ENCODE measurements at regions not wholly inside any gene's neighbourhood (a gene's known extent, or its start where the extent isn't known, plus 50 kb on each side); places are given as distances from the start of the nearest gene placed in this dataset.

DNA sequence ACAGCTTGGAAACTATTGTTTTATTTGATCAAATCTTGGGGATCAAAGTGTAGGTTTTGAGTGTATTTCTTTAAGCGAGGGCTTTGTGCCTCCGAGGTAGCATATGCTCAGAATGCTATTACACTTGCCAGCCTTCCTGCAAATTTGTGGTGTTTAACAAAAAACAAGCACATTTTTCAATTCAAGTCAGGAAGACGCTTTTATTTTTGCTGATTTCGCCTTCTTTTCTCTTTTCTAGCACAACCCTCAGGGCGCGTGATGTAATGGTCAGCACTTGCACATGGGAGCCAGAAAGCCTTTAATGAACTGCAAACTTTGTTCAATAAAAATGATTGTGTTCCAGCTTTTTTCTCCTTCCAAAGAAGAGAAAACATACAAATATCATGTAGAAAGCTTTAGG is 466.5 kb downstream of the PRKD1 start:
- no peak overlapping the region for H3K4ac ChIP-seq (replicated peaks; ENCODE audit: insufficient read length, low read depth, low read length)
- no peaks in the 10 kb centered on the region for H3K79me2 ChIP-seq (ENCODE audit: control insufficient read depth in 1 of 2, insufficient read depth in 2 of 2, low read length in 2 of 2)
- no peak overlapping the region for H3K18ac ChIP-seq (ENCODE audit: extremely low read depth, low read length)
- no peak overlapping the region for H3K23ac ChIP-seq (ENCODE audit: insufficient read length)
- no peak overlapping the region for H3K14ac ChIP-seq (ENCODE audit: insufficient read length)
- H2BK20ac ChIP-seq (ENCODE audit: low read length), result no peak overlapping the region
- no peak overlapping the region for H4K5ac ChIP-seq (ENCODE audit: insufficient read length, low read depth, low read length)
- POLR2A ChIA-PET (ENCODE audit: partially characterized antibody), result no interaction called here
- no peak overlapping the region for H2BK5ac ChIP-seq (ENCODE audit: low read depth, low read length)
- no peak overlapping the region for H4K8ac ChIP-seq (ENCODE audit: extremely low read depth, insufficient read depth, low read length)
- no peaks in the 10 kb centered on the region for H3K9me3 ChIP-seq (ENCODE audit: insufficient read depth in 2 of 2, low read depth in 1 of 2, low read length in 1 of 2)
- no peak overlapping the region for H3K4me3 ChIP-seq (ENCODE audit: extremely low read depth in 1 of 4, insufficient read depth in 2 of 4, low read depth in 3 of 4, low read length in 4 of 4)
- H3K79me1 ChIP-seq (ENCODE audit: low read depth, low read length), result no peaks in the 10 kb centered on the region
- no peak overlapping the region for H3K27ac ChIP-seq (ENCODE audit: low read depth, low read length)
- no peaks in the 10 kb centered on the region for H3K23me2 ChIP-seq (ENCODE audit: low read depth, low read length)
- H2BK120ac ChIP-seq (replicated peaks; ENCODE audit: low read depth, low read length), result no peak overlapping the region
- no peak overlapping the region for H2AK5ac ChIP-seq (ENCODE audit: low read depth, low read length)
- CTCF ChIA-PET (ENCODE audit: partially characterized antibody), result no interaction called here
- no peaks in the 10 kb centered on the region for H3K36me3 ChIP-seq (ENCODE audit: control insufficient read depth in 2 of 4, insufficient read depth in 4 of 4, low read length in 3 of 4)
- H3K56ac ChIP-seq (replicated peaks; ENCODE audit: insufficient read length, low read depth, low read length), result no peak overlapping the region
- peaks cover 0 to under 1% (median under 1%) of the 10 kb centered on the region in 4 experiments; a peak in 3 of 7 replicates for H3K27me3 ChIP-seq (replicated peaks in 1 of 4; ENCODE audit: control insufficient read depth in 3 of 4, extremely low read depth in 1 of 4, insufficient read depth in 3 of 4, low read length in 3 of 4)
- no peak overlapping the region for H2AFZ ChIP-seq (ENCODE audit: low read length)
- no peak overlapping the region for H4K91ac ChIP-seq (replicated peaks; ENCODE audit: insufficient read length, low read length)
- no peaks in the 10 kb centered on the region for H4K20me1 ChIP-seq (replicated peaks in 1 of 2; ENCODE audit: control insufficient read depth in 1 of 2, insufficient read depth in 2 of 2, low read length in 2 of 2)
- FAIRE-seq (no peak), DNase-seq (ENCODE audit: low read depth in 1 of 2, low spot score in 2 of 2) (no peak)
- H2BK12ac ChIP-seq (ENCODE audit: low read depth, low read length), result no peak overlapping the region
- no peaks in the 10 kb centered on the region for H3K4me1 ChIP-seq (replicated peaks in 1 of 4; ENCODE audit: control insufficient read depth in 3 of 4, insufficient read depth in 4 of 4, low read length in 3 of 4)
- H3K4me2 ChIP-seq (ENCODE audit: insufficient read depth in 1 of 2, low read depth in 2 of 2, low read length in 2 of 2), result no peak overlapping the region
- no peak overlapping the region for H2BK15ac ChIP-seq (ENCODE audit: low read length)
- H3K9ac ChIP-seq (replicated peaks in 1 of 4; ENCODE audit: extremely low read depth in 1 of 4, low read depth in 3 of 4, low read length in 3 of 4), result no peak overlapping the region
- WGBS, 2 experiments (ENCODE audit: extremely low coverage in 1 of 2, insufficient coverage in 1 of 2, insufficient read length in 1 of 2, insufficient replicate concordance in 2 of 2, low coverage in 1 of 2, low lambda C conversion rate in 2 of 2, missing lambda C conversion rate in 1 of 2), result 84% methylated on average over 6 of the region's 6 CpGs; no CpG with 5 or more reads in 1 of the 2 experiments
- TF ChIP-seq, protein P1, sequence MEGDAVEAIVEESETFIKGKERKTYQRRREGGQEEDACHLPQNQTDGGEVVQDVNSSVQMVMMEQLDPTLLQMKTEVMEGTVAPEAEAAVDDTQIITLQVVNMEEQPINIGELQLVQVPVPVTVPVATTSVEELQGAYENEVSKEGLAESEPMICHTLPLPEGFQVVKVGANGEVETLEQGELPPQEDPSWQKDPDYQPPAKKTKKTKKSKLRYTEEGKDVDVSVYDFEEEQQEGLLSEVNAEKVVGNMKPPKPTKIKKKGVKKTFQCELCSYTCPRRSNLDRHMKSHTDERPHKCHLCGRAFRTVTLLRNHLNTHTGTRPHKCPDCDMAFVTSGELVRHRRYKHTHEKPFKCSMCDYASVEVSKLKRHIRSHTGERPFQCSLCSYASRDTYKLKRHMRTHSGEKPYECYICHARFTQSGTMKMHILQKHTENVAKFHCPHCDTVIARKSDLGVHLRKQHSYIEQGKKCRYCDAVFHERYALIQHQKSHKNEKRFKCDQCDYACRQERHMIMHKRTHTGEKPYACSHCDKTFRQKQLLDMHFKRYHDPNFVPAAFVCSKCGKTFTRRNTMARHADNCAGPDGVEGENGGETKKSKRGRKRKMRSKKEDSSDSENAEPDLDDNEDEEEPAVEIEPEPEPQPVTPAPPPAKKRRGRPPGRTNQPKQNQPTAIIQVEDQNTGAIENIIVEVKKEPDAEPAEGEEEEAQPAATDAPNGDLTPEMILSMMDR (IDR thresholded peaks at IDR 0.05; ENCODE audit: control extremely low read depth in 1 of 3, insufficient read depth in 1 of 3, low read depth in 1 of 3, low read length in 3 of 3), result no peak
- TF ChIP-seq EZH2 (IDR thresholded peaks at IDR 0.05; ENCODE audit: low read depth, low read length, severe bottlenecking), result no peak
- no peak for TF ChIP-seq RXRA (IDR thresholded peaks at IDR 0.05; ENCODE audit: insufficient read depth, low read depth, low read length)
- no peak for TF ChIP-seq KDM5A (IDR thresholded peaks at IDR 0.05; ENCODE audit: low read length)
- TF ChIP-seq SIX5 (IDR thresholded peaks at IDR 0.05; ENCODE audit: low read depth, low read length), result no peak
- TF ChIP-seq RBBP5 (IDR thresholded peaks at IDR 0.05; ENCODE audit: borderline replicate concordance, low read depth, low read length), result no peak
- no peak for TF ChIP-seq JUND (IDR thresholded peaks at IDR 0.05; ENCODE audit: low read length)
- no peak for TF ChIP-seq POU5F1 (IDR thresholded peaks at IDR 0.05; ENCODE audit: low read depth, low read length)
- TF ChIP-seq SIN3A (conservative IDR thresholded peaks at IDR 0.05 in 1 of 2, IDR thresholded peaks at IDR 0.05 in 1 of 2; ENCODE audit: low read depth in 1 of 2, low read length in 2 of 2), result no peak
- no peak for TF ChIP-seq POLR2AphosphoS5 (IDR thresholded peaks at IDR 0.05; ENCODE audit: low read depth, low read length)
- no peak for TF ChIP-seq NRF1 (IDR thresholded peaks at IDR 0.05; ENCODE audit: low read depth, low read length)
- no peak for TF ChIP-seq TAF1 (IDR thresholded peaks at IDR 0.05; ENCODE audit: low read depth, low read length)
- TF ChIP-seq EGR1 (IDR thresholded peaks at IDR 0.05; ENCODE audit: borderline replicate concordance, low read depth, low read length), result no peak
